GM18507 (cell line): ENCODE measurements at regions not wholly inside any gene's neighbourhood (a gene's known extent, or its start where the extent isn't known, plus 50 kb on each side); places are given as distances from the start of the nearest gene placed in this dataset.
"Not testable (repeated sequence)": the region's sequence is repeated elsewhere in the genome, so short reads cannot be mapped to it uniquely, and the experiment has no call there.

Experiments
- DNase-seq: peaks from one replicate; pipeline ENCODE4 v3.0.0; 2011; ENCODE audit warnings: low read depth; ENCODE audit not compliant: insufficient read length; ENCODE audit errors: extremely low spot score
- FAIRE-seq: peaks from 2 replicates; lab custom pipeline; 2011; peaks lifted over from hg19 to GRCh38; lab: Jason Lieb, UNC

DNA sequence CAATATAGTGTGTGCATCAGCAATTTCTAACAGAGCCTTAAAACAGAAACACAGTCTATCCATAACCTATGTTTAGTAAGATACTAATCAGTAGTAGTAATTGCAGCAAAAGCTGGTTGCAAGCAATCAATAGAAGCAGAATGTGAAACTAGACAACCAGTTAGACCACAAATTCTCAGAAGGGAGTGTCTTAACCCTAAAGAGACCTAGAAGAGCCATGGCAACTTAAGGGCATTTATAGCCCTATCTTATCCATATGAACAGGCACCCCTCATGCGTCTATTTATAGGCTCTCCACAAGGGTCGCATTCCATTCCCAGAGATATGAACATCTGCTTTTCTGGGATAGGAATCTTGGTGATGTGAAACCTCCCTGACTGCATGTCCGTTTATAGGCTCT, 188.1 kb upstream of the RAI14 start:
- FAIRE-seq, DNase-seq: not testable (repeated sequence)

DNA sequence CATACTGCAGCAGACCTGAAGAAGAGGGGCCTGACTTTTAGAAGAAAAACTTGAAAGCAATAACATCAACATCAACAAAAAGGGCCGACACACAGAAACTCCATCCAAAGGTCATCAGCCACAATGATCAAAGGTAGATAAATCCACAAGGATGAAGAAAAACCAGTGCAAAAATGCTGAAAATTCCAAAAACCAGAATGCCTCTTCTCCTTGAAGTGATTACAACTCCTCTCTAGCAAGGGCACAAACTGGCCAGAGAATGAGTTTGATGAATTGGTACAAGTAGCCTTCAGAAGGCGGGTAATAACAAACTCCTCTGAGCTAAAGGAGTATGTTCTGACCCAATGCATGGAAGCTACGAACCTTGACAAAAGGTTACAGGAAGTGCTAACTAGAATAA, 186.2 kb upstream of the RAI14 start:
- DNase-seq (no peak), FAIRE-seq (no peak)

DNA sequence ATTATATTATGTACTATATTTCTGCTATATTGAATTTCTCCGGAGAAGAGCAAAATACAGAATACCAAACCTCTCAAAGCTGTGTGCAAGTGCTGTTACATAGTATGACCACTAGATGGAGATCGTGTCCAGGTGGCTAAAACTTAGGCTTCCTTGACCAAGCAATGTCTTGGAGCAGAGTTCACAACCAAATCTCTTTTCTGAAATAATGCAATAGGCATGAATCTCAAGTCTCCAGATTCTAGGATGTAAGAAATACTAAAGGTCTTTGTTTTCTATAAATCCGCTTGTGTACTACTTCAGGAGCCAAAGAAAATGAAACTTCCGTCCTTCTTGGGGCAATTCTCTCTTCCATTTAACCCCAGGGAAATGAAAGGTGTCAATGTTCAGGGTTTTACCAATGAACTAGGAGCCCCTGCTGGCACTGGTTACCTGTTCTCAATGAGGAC, 181.5 kb upstream of the RAI14 start:
- FAIRE-seq (peak; percentile 83), DNase-seq (peak; percentile 23)

DNA sequence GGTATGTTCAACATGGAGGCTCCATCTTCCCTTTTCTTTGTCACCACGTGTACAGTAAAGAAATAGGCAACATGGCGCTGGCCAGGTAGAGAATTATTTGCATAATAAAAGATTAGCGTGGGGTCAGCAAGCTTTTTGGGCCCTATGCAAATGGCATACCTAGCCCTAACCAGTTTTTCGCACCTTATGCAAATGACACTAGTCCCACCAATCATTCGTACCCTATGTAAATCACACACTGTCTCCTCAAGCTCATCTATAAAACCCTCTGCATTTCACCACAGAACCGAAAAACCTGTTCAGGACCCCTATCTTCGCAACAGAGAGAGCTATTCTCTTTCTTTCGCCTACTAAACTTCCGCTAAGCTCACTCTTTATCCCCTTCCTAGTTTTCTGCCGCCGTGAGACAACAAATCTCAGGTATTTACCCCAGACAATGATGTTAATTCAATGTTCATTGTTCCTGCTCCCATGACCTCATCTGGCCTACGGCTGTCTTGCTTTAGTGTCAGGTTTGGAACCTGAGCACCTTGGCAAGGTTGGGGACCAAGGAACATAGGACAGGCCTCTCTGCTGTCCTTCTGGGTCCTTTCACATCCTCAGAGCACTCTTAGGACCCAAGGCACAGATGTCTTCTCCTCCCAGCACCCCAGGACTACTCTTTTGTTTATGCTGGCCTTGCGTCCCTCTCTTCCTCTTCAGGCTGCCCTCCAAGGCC, 180.7 kb upstream of the RAI14 start:
- FAIRE-seq (no peak), DNase-seq (no peak)

DNA sequence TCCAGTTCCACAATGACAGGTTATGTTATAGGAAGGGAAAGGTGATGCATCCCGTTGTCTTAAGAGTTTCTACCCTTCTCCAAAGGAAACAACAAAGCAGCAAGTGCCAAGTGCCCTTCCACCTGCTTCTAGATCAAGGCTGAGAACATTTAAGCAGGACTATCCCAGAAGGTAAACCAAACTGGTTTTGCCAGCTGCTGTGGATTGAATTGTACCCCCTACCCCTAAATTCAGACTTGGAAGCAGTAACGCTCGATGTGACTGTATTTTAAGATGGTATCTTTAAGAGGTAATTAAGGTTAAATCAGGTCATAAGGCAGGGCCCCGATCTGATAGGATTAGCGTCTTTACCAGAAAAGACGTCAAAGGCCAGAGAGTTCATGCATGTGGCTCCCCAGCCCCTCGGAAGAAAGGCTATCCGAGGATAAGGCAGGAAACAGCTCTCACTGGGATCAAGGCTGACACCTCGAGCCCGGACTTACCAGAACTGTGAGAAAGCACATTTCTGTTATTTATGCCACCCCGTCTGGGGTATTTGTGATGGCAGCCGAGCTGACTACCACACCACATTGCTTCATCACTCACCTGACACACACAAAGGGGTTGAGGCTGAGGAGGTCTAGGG, 179.1 kb upstream of the RAI14 start:
- DNase-seq: no peak
- FAIRE-seq: no peak

DNA sequence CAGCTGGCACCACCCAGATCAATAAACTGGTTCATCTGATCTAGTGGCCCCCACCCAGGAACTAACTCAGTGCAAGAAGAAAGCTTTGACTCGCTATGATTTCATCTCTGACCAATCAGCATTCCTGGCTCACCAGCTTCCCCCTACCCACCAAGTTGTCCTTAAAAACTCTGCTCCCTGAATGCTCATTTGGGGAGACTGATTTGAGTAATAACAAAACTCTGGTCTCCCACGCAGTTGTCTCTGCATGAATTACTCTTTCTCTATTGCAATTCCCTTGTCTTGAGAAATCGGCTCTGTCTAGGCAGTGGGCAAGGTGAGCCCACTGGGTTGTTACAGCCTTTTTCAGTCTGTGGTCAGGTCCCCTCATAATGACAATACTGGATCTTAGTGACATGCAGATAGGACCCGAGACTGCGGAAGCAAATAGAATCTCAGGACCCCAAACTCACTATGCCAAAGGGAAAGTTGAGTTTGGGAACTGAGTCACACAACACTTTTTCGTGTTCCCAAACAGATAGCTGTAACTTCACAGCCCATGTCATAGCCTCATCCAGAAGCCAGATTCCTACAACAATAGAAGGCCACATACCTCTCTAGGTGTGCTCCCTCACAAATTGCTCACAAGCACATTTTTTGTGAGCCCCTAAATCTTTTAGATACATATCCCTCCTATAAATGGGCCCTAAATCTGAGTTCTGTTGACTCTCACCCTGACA, 175.2 kb upstream of the RAI14 start:
- FAIRE-seq: no peak
- no peak for DNase-seq

DNA sequence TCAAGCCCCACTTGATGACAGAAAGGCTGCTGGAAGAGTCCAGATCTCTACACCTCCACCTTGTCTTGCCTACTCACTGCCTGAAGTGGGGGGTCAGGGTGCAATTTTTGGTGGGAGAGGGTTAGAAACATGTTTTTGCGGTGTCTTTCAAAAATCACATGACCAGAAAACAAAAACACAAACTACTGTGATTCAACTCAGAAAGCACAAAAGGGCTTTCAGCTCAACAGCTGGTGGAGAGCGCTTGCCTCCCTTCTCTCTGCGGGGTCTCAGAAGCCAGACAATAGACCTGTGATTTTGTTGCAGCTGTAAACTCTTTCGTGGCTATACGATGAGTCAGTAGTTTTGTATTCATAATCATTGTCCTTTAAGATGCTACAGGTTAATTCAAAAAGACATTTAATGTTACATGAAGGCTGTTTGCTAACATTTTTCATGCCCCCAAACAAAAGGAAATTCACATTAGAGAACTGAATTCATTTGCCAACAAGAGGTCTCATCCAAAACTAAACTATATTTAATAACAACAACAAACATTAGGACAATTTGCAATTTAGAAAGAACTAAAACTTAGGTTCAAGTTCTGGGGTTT, 172.6 kb upstream of the RAI14 start:
- no peak for FAIRE-seq
- no peak for DNase-seq

DNA sequence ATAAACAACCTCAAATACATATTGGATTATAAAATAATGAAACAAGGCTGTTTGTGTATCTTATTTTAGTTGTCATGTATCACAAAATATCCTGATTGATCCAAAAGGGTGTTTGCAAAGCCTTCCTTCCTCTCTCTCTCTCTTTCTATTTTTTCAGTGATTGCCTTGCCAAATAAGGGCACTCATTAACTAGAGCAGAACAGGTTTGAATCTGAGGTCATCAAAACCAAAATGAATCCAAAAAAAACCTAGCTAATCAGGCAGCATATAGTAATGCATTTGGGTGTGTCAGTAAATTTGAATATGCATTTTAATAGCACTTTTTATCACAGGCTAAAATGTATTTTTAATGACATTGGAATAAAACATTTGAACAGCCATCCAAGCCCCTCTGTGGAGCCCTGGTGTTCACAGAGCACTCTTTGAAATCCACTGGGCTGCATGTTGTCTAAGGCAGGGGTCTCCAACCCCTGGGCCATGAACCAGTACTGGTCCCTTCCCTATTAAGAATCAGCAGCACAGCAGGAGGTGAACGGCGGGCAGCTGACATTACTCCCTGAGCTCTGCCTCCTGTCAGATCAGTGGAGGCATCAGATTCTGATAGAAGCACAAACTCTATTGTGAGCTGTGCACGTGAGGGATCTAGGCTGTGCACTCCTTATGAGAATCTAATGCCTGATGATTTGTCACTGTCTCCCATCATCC, 171.8 kb upstream of the RAI14 start:
- DNase-seq (no peak), FAIRE-seq (no peak)

DNA sequence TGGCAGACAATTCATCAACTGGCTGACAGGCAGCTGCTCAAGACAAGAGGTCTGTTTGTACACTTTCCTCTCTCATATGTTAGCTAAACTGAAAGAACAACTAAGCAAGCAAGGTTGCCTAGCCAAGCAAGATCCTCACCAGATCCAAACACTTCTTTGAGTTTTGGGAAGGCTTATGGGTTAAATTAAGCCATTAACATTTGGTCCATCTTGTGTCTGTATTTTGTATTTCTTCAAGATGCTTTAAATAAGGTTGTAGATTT, 170.4 kb upstream of the RAI14 start:
- DNase-seq (no peak), FAIRE-seq (no peak)

DNA sequence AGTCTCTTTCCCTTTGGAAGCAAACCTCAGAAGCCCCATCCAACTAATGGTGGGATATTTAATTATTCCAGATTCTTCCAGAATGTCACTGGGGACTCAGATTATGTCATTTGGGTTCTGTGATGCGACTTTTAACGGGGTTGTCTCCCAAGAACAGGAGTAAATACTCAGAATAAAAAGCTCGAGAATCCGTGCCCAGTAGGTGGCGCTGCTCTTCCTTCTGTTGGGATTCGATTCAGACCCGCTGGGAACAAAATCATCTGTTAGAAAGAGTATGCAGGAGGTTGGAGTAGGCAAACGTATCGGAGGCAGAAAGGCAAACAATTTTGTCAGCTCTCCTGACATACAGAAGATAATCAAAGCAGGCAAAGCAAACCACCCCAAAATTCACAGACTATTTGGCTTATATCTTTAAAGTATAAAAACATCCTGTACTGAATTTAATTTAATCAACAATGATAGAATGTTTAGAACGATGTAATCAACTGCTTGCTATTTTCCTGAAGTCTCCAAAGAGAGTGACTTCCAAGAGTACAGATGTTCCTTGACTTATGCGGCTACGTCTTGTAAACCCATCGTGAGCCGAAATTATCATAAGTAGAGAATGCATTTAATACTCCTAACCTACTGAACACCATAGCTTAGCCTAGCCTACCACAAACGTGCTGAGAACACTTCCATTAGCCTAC, 169.8 kb upstream of the RAI14 start:
- FAIRE-seq (peak; percentile 72), DNase-seq (peak; percentile 26)

DNA sequence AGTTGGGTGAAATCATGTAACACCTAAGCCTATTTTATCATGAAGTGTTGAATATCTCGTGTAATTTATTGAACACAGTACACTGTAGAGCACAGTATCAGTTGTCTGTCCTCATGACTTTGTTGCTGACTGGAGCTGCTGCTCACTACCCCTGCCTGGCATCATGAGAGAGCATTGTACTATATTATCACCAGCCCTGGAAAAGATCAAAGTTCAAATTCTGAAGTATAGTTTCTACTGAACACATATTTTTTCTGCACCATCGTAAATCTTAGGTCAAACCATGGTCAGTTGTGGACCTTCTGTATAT, 169.3 kb upstream of the RAI14 start:
- FAIRE-seq (no peak), DNase-seq (no peak)

DNA sequence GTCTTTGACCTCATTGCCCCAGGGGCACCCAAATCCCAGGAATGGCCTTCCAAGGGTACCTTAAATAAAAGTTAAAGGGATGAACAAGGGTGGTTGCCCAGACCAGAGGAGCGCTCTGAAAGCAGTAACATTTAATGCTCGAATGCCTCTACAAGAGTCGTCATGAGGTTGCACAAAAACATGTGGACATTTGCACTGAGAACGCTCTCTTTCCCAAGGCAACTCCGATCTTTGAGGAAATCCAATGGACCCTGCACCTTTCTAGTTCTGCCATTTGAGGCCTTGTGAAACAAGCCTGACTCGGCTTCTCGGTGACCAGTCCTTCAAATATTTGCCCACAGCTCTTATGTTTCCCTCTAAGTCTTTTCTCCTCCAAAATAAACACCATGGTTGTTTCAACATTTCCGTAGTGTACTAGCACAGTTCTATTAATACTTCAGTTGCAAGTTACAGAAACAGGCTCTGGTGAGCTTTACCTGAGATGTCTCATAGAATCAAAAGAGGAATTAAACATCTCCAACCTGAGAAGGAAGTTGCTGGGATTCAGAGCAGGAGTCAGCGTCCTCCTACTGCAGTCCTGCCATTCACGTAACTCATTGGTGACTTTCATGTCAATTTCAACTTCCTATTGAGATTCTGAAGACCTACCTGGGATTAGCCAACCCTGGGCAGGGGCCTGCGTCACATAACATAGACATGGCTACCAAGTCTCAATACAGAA, 168.8 kb upstream of the RAI14 start:
- DNase-seq (no peak), FAIRE-seq (no peak)

DNA sequence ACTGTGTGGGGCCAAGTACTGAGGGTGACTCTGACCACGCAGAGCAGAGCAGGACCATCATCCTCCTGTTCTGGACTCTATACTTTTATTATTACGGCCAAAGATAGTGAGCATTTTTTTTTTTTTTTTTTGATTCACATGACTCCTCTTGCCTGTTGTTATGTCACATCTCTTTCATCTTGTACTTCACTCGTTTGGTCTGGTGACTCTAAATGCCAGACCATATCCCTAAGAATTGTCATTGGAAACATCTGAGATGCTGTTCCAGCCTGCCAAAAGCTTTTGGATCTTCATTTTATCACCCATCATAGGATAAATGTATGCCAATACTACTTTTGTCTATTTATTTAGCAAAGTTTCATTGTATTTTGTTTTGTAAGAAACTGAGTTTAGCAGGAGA, 168.2 kb upstream of the RAI14 start:
- DNase-seq: no peak
- no peak for FAIRE-seq

DNA sequence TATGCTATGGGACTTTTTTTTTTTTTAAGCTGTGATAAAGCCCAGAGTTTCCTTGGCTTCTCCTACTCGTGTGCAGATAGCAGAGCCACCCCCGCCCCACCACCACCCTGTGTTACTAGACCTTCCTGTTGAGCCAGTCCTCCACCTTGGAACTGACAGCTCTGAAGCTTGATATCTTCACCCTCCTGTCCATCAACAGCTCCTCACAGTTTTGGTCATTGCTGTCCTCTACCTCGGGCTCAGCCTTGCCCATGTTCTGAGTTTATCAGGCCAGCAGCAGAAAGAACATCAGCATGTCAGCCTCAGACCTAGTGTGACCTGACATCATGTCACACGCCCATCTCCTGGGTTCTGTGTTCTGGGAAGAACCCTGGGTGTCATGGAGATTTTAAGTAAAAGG, 167.1 kb upstream of the RAI14 start:
- no peak for DNase-seq
- no peak for FAIRE-seq

DNA sequence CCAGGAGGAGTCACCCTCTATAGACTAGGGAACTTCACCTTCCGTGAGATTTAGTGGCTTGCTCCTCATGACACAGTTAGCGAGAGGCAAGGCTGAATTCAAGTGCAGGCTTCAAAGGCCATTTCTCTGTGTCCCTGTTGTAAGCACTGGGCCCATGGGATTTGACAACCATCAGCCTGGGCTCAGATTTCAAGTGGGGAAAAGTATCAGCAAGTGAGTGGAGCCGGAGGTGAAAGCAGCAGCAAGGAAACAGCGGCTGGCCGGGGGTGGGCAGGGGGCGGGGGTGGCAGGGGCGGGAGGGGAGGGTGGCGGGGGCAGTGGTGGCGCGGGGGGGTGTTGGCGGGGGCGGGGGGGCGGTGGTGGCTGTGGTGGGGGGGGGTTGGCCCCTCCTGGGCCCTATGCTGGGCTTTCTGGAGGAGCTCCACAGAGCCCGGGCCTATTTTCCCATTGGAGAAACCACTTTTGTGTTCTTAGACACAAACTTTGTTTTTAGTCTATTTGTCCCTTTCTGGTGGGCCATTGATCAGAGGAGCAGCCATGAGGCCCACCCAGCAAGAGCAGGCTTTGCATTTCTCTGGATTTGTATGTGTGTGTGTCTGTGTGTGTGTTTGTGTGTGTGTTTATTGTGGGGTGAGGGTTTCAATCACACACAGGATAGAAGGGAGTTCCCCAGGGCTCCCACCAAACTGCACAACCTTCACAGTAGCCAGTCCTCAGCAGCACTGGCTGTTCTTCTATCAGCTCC, 165.4 kb upstream of the RAI14 start:
- no peak for FAIRE-seq
- DNase-seq: no peak

DNA sequence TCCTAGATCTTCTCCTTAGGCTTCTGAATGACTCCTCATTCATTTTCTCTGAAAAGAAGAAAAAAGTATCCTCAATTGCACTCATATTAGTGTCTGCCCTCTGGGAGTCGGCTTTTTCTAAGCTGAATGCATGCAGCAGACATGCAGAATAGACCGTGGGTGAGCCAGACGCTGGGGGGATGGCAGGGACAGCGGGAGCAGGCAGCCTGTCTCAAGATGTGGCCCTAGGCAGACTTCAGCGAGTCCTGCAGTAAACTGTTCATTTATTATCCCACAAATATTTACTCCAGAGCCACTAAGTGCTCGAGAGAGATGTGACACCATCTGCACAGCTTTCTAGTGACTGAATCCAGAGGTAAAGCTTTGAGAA, 164.9 kb upstream of the RAI14 start:
- FAIRE-seq (no peak), DNase-seq (no peak)

DNA sequence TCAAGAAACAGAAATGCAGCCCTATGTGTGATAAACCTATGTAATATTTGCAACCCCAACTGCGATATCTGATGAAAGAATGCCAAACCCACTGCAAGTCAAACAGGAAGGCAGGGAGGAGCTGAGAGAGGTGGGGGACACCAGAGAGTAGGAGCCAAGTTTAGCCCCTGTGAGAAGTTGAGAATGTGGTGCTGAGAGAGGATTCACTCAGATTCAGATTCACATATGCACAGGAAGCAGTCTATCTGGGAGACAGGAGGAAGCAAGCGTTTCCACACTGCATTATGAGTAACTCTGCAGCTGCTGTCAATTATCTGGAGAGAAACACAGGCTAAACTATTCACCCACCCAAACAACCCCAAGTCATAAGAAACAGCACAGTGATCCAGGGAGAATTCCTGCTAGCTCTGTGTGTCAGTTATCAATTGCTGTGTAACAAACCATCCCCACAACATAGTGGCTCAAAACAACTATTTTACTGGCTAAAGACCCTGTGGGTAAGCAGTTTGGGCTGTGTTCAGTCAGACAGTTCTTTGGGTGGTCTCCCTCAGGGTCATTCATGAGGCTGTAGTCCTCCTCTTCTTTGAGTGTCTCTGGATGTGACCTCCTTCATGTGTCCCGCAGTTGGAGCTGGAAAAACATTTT, 161.9 kb upstream of the RAI14 start:
- FAIRE-seq: no peak
- no peak for DNase-seq

DNA sequence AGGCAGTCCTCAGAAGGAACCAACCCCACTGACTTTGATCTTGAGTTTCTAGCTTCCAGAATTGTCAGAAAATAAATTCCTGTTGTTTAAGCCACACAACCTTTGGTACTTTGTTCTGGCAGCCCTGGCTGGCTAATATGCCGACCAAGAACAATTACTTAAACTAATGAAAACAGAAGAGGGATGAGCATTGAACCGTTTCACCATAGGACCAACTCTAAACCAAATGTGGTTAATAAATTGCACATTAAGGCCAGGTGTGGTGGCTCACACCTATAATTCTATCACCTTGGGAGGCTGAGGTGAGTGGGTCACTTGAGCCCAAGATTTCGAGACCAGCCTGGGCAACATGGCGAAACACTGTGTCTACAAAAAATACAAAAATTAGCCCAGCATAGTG, 160.9 kb upstream of the RAI14 start:
- DNase-seq (no peak), FAIRE-seq (no peak)
